Esophagus squamous epithelium (tissue), 4 donors: ENCODE measurements at regions not wholly inside any gene's neighbourhood (a gene's known extent, or its start where the extent isn't known, plus 50 kb on each side); places are given as distances from the start of the nearest gene placed in this dataset.

Source experiments
- POLR2A ChIP-seq, 4 donors: fragments of 450-650 bp; IDR thresholded peaks; one replicate each; pipeline ENCODE4 v1.6.1; 2017; ENCODE audit warnings: antibody characterized with exemption in 4 of 4, mild to moderate bottlenecking in 4 of 4, moderate library complexity in 3 of 4
- TF ChIP-seq, protein P1 (sequence below), 6 experiments: fragments of 450-650 bp in 4 of 6; fragments of 200-600 bp in 2 of 6; sonication (generic) in 2 of 6; IDR thresholded peaks; one replicate each; pipeline ENCODE4 v1.5.1; 2016 to 2019; ENCODE audit warnings: antibody characterized with exemption in 6 of 6, mild to moderate bottlenecking in 4 of 6, moderate library complexity in 4 of 6

DNA sequence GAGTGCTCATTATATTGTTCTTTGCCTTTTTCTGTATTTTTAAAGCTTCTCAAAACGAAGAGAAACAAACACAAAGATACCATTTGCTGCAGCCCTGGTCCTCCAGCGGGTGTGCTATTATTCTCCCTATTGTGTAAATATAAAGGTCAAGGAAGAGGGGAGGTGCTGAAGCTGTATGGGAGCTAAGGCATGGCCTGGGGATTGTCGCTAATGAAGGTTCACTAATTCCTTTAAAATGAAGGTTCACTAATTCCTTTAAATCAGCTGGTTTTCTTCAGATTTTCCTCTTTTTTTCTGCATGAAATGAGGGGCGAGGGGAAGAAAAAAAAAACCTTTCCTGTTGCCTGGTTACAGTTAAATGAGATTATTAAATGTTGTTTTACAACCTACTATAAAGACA is 74.5 kb upstream of the MAP1B start:
- TF ChIP-seq, protein P1, sequence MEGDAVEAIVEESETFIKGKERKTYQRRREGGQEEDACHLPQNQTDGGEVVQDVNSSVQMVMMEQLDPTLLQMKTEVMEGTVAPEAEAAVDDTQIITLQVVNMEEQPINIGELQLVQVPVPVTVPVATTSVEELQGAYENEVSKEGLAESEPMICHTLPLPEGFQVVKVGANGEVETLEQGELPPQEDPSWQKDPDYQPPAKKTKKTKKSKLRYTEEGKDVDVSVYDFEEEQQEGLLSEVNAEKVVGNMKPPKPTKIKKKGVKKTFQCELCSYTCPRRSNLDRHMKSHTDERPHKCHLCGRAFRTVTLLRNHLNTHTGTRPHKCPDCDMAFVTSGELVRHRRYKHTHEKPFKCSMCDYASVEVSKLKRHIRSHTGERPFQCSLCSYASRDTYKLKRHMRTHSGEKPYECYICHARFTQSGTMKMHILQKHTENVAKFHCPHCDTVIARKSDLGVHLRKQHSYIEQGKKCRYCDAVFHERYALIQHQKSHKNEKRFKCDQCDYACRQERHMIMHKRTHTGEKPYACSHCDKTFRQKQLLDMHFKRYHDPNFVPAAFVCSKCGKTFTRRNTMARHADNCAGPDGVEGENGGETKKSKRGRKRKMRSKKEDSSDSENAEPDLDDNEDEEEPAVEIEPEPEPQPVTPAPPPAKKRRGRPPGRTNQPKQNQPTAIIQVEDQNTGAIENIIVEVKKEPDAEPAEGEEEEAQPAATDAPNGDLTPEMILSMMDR (IDR thresholded peaks at IDR 0.05): no peak
- TF ChIP-seq POLR2A (IDR thresholded peaks at IDR 0.05): no peak
